ENCODE measurements at regions not wholly inside any gene's neighbourhood (a gene's known extent, or its start where the extent isn't known, plus 50 kb on each side); places are given as distances from the start of the nearest gene placed in this dataset.

DNA sequence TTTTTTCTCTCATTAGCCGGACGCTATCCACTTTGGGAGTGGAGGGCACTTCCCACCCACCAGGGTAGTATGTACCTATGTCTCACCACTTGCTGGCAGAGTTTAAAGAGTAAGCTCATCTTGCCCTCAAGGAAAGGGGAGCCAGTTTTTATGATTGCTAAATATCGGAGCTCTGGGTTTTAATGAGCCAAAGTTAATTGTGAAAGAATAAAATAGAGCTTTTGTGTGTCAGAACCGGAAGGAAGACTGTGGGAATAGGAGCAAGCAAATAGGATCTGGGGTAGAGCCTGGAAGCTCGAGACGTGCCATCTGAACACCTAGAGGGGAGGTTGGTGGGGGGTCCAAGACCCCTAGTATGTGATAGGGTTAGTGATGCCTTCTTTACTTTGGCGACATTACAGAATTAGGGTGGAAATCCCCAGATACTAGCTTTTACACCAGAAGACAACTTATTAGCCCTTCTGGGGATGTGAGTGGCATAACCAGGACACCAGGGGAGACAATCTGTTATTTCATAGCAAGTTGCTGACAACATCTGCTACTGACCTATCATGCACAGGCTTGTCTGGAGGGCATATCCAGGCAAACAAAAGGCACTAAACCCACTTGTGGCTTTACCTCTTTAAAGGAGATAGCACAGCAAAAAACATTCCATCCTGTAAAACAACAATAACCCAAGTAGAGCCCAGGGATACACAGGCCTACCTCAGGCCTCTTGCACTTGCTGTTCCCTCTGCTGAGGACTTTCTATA lies 333.8 kb downstream of the ZNF621 start:
- Histone ChIP-seq H3K4me1 (peaks cover 0 to 8% (median 2%) of the 10 kb centered on the region in 4 donors), H3K27me3 (no peaks in the 10 kb centered on the region), H3K9me3 (no peaks in the 10 kb centered on the region), H3K27ac (replicated peaks in 1 of 4) (no peak overlapping the region), H3K36me3 (no peaks in the 10 kb centered on the region), H3K4me3 (no peak overlapping the region)
- intact Hi-C loops (cut with DNase I): no loop called here
- 86% methylated on average over 7 of the region's 7 CpGs for WGBS
- DNase-seq (ENCODE audit: extremely low spot score): no peak
- TF ChIP-seq, protein P1, sequence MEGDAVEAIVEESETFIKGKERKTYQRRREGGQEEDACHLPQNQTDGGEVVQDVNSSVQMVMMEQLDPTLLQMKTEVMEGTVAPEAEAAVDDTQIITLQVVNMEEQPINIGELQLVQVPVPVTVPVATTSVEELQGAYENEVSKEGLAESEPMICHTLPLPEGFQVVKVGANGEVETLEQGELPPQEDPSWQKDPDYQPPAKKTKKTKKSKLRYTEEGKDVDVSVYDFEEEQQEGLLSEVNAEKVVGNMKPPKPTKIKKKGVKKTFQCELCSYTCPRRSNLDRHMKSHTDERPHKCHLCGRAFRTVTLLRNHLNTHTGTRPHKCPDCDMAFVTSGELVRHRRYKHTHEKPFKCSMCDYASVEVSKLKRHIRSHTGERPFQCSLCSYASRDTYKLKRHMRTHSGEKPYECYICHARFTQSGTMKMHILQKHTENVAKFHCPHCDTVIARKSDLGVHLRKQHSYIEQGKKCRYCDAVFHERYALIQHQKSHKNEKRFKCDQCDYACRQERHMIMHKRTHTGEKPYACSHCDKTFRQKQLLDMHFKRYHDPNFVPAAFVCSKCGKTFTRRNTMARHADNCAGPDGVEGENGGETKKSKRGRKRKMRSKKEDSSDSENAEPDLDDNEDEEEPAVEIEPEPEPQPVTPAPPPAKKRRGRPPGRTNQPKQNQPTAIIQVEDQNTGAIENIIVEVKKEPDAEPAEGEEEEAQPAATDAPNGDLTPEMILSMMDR (IDR thresholded peaks at IDR 0.05): no peak
- TF ChIP-seq POLR2AphosphoS5 (IDR thresholded peaks at IDR 0.05) (no peak), EP300 (IDR thresholded peaks at IDR 0.05) (no peak), POLR2A (IDR thresholded peaks at IDR 0.05; ENCODE audit: low read depth) (no peak)

DNA sequence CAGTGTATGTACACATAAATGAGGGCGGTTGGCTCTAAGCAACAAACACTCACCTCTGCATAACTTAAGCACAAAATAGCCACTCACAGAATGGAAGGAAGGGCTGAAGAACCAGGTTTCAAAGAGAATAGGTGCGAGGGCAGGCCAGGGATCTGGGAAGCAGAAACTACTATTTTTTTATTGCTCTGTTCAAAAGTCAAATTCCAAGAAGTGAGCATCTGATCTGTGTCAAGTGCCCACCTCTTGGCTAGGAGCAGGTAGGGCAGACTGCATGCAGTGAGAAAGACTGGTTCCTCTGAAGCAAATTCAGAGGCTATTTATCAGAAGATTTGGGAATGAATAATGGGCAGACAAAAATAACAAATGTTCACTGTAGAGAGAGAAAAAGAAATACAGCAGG lies 336.4 kb upstream of the CTNNB1 start:
- H3K4me3 ChIP-seq: no peak overlapping the region
- no peaks in the 10 kb centered on the region for H3K27me3 ChIP-seq
- no peak for DNase-seq (ENCODE audit: extremely low spot score)
- no peaks in the 10 kb centered on the region for H3K4me1 ChIP-seq
- H3K36me3 ChIP-seq: no peaks in the 10 kb centered on the region
- H3K27ac ChIP-seq (replicated peaks in 1 of 4): no peak overlapping the region
- intact Hi-C loops (cut with DNase I): no loop called here
- no peaks in the 10 kb centered on the region for H3K9me3 ChIP-seq
- 85% methylated on average over 2 of the region's 2 CpGs for WGBS
- TF ChIP-seq, protein P1 (IDR thresholded peaks at IDR 0.05): no peak
- TF ChIP-seq POLR2A (IDR thresholded peaks at IDR 0.05; ENCODE audit: low read depth) (no peak), POLR2AphosphoS5 (IDR thresholded peaks at IDR 0.05) (no peak), EP300 (IDR thresholded peaks at IDR 0.05) (no peak)

DNA sequence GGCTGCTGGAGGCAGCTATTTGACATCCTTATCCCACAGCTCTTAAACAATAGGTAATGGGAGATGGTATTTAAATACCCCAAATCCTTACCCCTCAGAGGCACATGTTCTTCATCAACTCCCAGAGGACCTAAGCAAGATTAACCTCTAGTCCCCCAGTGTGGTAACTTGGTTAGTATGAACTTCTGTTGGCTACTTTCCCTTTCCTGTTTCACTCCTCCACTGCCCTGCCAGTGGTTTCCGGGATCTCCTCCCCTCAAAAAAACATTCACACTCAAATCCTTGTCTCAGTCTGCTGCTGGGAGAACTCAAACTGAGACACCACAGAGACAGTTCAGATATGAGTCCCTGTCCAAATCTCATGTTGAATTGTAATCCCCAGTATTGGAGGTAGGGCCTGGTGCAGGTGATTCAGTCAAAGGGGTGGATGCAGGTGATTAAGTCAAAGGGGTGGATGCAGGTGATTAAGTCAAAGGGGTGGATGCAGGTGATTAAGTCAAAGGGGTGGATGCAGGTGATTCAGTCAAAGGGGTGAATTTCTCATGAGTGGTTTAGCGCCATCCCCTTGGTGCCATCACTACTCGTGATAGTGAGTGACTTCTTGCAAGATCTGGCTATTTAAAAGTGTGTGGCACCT lies 335.0 kb upstream of the CTNNB1 start:
- intact Hi-C loops (cut with DNase I): no loop called here
- no peaks in the 10 kb centered on the region for H3K27me3 ChIP-seq
- no peaks in the 10 kb centered on the region for H3K9me3 ChIP-seq
- H3K4me1 ChIP-seq: no peaks in the 10 kb centered on the region
- no peak overlapping the region for H3K4me3 ChIP-seq
- TF ChIP-seq POLR2AphosphoS5 (IDR thresholded peaks at IDR 0.05): no peak
- TF ChIP-seq, protein P1 (IDR thresholded peaks at IDR 0.05): no peak
- 88% methylated on average over 3 of the region's 3 CpGs for WGBS
- H3K27ac ChIP-seq (replicated peaks in 1 of 4): no peak overlapping the region
- no peak for DNase-seq (ENCODE audit: extremely low spot score)
- no peaks in the 10 kb centered on the region for H3K36me3 ChIP-seq

DNA sequence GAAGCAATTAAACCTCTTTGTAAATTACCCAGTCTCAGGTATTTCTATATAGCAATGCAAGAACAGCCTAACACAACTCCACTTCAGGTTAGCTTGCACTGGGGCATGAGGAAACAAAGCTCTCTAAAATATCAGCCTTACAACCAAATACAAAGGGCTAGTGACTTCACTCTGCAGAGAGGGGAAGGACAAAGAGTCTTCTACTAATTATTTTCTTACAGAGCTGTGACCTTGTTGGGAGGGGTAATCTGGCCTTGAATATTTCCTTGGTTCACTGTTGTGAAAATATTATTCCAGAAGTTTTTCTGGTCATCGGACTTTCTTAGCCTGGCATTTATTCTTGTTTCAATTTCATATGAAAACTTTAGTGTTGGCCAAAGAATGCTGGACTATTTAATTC lies 334.4 kb upstream of the CTNNB1 start:
- Histone ChIP-seq H3K9me3 (no peaks in the 10 kb centered on the region), H3K27ac (replicated peaks in 1 of 4) (no peak overlapping the region), H3K4me3 (no peak overlapping the region), H3K27me3 (no peaks in the 10 kb centered on the region), H3K36me3 (no peaks in the 10 kb centered on the region), H3K4me1 (no peaks in the 10 kb centered on the region)
- intact Hi-C loops (cut with DNase I): no loop called here
- WGBS: 52% methylated on average over 1 of the region's 1 CpG
- no peak for DNase-seq (ENCODE audit: extremely low spot score)
- TF ChIP-seq POLR2A (IDR thresholded peaks at IDR 0.05; ENCODE audit: low read depth) (no peak), POLR2AphosphoS5 (IDR thresholded peaks at IDR 0.05) (no peak), EP300 (IDR thresholded peaks at IDR 0.05) (no peak)
- TF ChIP-seq, protein P1 (IDR thresholded peaks at IDR 0.05): no peak
